HG02678 (cell line): ENCODE measurements at regions not wholly inside any gene's neighbourhood (a gene's known extent, or its start where the extent isn't known, plus 50 kb on each side); places are given as distances from the start of the nearest gene placed in this dataset.
"Not testable (repeated sequence)": the region's sequence is repeated elsewhere in the genome, so short reads cannot be mapped to it uniquely, and the experiment has no call there.

Experiments
- ATAC-seq: cut with Tn5 transposase; IDR thresholded peaks from one replicate; pipeline ENCODE4 v1.9.1; 2021; ENCODE audit warnings: mild to moderate bottlenecking, moderate library complexity; ENCODE audit not compliant: unreplicated experiment

DNA sequence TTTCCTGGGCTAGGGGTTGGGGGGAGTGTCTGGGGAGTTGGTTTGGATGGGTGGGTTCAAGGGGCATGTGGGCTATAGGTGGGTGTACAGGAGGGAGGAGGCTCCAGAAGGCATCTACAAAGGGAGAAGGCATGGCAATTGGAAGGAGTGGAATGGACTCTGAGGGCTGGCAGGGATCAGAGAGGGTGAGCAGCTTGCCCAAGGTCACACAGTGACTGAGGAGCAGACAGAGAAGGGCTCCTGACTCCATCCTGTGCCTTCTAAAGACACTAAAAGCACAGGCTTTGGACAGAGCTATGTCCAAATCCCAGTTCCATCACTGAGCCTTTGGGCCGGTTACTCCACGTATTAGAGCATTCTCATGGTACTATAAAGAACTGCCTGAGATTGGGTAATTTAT lies 151.8 kb downstream of the PTPRU start:
- ATAC-seq = no peak

DNA sequence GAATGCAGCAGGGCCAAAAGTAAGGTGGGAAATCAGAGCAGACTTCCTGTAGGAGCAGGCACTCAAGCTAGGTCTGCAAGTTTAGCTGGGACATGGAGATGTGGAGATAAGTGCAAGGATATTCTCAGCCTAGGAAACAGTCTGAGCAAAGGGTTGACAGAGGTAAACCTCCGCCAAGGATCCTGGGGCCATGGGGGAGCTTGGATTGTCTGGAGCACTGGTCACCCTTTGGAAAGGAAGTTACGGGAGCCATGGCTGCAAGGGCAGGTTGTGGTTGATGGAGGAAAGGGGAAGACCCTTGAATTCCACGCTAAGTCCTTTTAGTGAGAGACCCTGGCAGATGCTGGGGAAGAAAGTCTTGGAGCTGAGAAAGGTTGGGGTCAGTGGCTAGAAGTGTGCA lies 150.9 kb downstream of the PTPRU start:
- ATAC-seq = no peak

DNA sequence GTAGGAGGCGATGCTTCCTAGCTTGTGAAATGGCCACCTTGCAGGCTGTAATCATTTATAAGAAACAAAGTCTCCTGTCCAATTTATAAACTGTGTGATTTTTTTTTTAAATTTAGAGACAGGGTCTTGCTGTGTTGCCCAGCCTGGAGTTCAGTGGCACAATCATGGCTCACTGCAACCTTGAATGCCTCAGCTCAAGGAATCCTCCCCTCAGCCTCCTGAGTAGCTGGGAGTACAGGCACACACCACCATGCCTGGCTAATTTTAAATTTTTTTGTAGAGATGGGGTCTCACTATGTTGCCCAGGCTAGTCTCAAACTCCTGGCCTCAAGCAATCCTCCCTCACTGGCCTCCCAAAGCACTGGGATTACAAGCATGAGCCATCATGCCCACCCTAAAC lies 150.1 kb downstream of the PTPRU start:
- not testable (repeated sequence) for ATAC-seq

DNA sequence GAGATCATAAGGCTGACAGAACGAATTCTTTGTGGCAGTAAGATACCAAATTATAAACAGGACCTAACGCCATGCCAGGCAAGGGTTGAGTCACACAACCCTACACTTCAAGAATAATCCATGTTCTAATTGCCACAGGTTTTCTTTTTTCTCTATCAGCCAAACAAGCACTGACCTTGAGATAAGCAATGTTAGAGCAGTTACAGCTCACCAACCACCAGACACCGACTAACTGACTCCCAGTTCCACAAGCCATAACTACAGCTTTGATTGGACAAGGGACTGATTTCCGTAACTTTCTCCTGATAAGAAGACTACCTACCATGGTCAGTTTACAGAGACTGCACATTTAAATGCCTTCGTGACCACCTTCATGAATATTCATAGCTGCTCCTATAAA lies 149.6 kb downstream of the PTPRU start:
- no peak for ATAC-seq

- no peak for ATAC-seq
Observed at GRCh38 chr1:29384496-29385015, 148.2 kb downstream of the PTPRU start.

GRCh38 chr1:29383746-29384371 lies 147.5 kb downstream of the PTPRU start:
- no peak for ATAC-seq

DNA sequence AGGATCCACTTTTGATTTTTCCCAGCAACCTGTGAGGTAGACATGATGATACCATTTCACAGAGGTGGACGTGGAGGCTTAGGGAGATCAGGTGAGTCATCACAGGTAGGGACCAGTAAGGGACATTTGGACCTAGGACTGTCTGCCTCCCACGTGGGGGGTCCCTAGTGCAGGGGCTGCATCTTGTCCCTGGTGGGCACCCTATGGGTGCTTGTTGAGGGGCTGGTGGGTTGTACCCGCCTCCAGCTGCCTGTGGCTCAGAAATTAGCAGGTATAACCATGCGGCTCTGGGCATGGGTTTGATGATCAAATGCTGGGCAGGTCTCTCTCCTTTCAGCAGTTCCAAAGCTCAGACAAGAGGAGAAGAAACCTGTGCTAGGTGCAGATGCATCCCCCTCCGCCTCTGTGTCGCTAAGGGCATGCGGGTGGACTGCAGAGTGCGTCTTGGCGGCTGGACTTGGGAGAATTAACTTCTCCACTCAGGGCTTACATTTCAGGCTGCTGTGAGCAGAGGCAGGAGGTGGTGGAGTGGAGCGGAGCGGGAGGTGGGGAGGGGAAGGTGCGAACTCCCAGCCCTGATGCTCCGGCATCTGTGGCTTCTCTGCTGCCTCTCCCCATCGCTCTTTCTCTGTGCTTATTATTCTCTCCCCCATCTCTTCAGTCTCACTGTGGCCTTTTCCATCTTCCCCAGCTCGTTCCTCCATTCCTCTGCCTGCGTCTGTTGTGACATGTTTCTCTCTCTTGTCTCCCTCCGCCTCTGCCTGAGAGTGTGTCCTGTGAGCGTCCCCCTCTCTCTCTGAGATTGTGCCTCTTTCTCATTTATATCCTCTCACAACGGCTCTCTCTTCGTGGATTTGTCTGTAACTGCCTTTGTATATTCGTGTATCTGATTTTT lies 146.8 kb downstream of the PTPRU start:
- no peak for ATAC-seq

GRCh38 chr1:29381426-29381825 lies 145.1 kb downstream of the PTPRU start:
- no peak for ATAC-seq

DNA sequence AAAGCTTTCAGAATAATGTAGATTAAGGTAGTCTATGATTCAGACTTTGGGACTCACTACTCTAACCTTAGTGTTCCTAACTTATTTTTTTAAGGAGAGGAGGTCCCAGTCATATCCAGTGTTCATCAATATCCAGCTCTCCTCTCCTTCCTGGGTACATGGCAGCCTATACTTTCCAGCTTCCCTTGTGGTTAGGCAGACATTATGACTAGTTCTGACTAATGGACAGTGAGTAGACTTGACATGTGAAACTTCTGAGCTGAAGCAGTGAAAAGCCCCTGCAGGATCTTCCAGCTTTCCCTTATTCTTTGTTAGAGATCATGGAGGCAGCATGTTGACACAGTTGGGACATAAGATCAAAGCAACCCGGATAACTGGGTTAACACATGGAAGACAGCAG lies 144.2 kb downstream of the PTPRU start:
- no peak for ATAC-seq

DNA sequence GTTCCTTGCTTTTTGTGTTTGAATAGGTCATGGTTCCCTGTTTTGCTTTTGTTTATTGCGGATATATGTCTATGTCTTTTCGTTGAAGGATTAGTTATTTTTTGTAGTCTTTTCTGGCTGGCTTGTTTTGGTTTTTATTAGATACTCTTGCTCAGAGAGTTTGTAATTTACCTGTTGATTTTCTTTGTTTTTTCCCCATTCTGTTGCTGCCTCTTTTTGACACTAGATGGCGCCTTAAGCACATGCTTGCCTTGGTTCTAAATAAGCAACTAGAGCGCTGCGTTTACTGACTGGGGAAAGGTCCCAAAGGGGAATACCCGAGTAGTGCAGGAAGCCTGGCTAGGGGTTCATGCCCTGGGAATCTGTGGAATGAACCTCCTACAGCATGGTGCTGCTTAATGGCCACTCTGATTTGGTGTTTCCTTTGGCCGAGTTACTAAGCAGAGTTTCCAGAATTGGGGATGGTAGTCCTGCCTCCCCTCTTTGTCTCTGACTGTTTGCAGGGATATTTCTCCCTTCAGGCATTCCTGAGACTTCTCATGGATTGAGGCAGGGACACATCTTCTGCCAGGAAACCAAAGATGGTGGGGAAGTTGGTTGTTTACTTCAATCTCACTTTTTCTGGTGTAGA lies 143.2 kb downstream of the PTPRU start:
- ATAC-seq = no peak
